Stimulated activated CD8-positive, alpha-beta memory T cell treated with anti-CD3 and anti-CD28 coated beads, Interleukin-4, amount 100 ng/mL, for 1 hour (primary cell): ENCODE measurements at regions not wholly inside any gene's neighbourhood (a gene's known extent, or its start where the extent isn't known, plus 50 kb on each side); places are given as distances from the start of the nearest gene placed in this dataset.
"Not testable (repeated sequence)": the region's sequence is repeated elsewhere in the genome, so short reads cannot be mapped to it uniquely, and the experiment has no call there.

Experiments
- DNase-seq, 2 donors: peaks; one replicate each; pipeline ENCODE4 v3.0.0-alpha.2; 2020; ENCODE audit warnings: low read depth in 2 of 2, low spot score in 1 of 2

- DNase-seq, result no peak
Measured at GRCh38 chr11:87879118-87879517, 296.1 kb downstream of the RAB38 start.

- no peak for DNase-seq
Measured at GRCh38 chr11:87878373-87878825, 296.8 kb downstream of the RAB38 start.

- DNase-seq, result no peak
Measured at GRCh38 chr11:87871056-87871455, 304.2 kb downstream of the RAB38 start.

GRCh38 chr11:87870086-87870485 is 305.2 kb downstream of the RAB38 start:
- no peak for DNase-seq

- no peak for DNase-seq
Measured at GRCh38 chr11:87866951-87867350, 308.3 kb downstream of the RAB38 start.

GRCh38 chr11:87861030-87861429 is 314.2 kb downstream of the RAB38 start:
- DNase-seq, result no peak

- no peak for DNase-seq
Measured at GRCh38 chr11:87859636-87860035, 315.6 kb downstream of the RAB38 start.

GRCh38 chr11:87851827-87852226 is 323.4 kb downstream of the RAB38 start:
- DNase-seq, result no peak

- no peak for DNase-seq
Measured at GRCh38 chr11:87851234-87851633, 324.0 kb downstream of the RAB38 start.

GRCh38 chr11:87849216-87849615 is 326.0 kb downstream of the RAB38 start:
- no peak for DNase-seq

GRCh38 chr11:87840786-87841185 is 334.5 kb downstream of the RAB38 start:
- no peak for DNase-seq

GRCh38 chr11:87832211-87832610 is 343.0 kb downstream of the RAB38 start:
- no peak for DNase-seq

GRCh38 chr11:87820011-87820410 is 355.2 kb downstream of the RAB38 start:
- no peak for DNase-seq

GRCh38 chr11:87819151-87819550 is 356.1 kb downstream of the RAB38 start:
- DNase-seq, result no peak

- no peak for DNase-seq
Measured at GRCh38 chr11:87812571-87813365, 362.5 kb downstream of the RAB38 start.

GRCh38 chr11:87810486-87810885 is 364.8 kb downstream of the RAB38 start:
- no peak for DNase-seq

GRCh38 chr11:87809256-87809655 is 366.0 kb downstream of the RAB38 start:
- no peak for DNase-seq

- DNase-seq, result no peak
Measured at GRCh38 chr11:87804176-87804575, 371.1 kb downstream of the RAB38 start.

GRCh38 chr11:87803748-87804147 is 371.5 kb downstream of the RAB38 start:
- DNase-seq, result no peak

- DNase-seq, result not testable (repeated sequence)
Measured at GRCh38 chr11:87784862-87785261, 390.4 kb downstream of the RAB38 start.

GRCh38 chr11:87780068-87780413 is 395.2 kb downstream of the RAB38 start:
- DNase-seq, result no peak

GRCh38 chr11:87779276-87780067 is 395.8 kb downstream of the RAB38 start:
- no peak for DNase-seq
